Ovary (tissue), 3 donors: ENCODE measurements at regions not wholly inside any gene's neighbourhood (a gene's known extent, or its start where the extent isn't known, plus 50 kb on each side); places are given as distances from the start of the nearest gene placed in this dataset.

Experiments used
- CTCF ChIP-seq, 3 donors: fragments of 450-650 bp in 2 of 3; fragments of 200-600 bp in 1 of 3; IDR thresholded peaks; one replicate each; pipeline versions ENCODE4 v1.5.1 to v1.8.0; 2016 to 2022; ENCODE audit warnings: antibody characterized with exemption in 3 of 3, mild to moderate bottlenecking in 1 of 3
- EP300 ChIP-seq: sonication (generic); formaldehyde crosslinking; IDR thresholded peaks from one replicate; pipeline ENCODE4 v1.6.1; 2017; ENCODE audit warnings: antibody characterized with exemption
- POLR2A ChIP-seq: fragments of 450-650 bp; IDR thresholded peaks from one replicate; pipeline ENCODE4 v1.6.1; 2017; ENCODE audit warnings: antibody characterized with exemption, mild to moderate bottlenecking, moderate library complexity
- donor health status: DM: no; HTN: no; CAD: no.

GRCh38 chr4:179116581-179116980 lies 1674.3 kb upstream of the AGA start:
- TF ChIP-seq CTCF (IDR thresholded peaks at IDR 0.05): no peak
- no peak for TF ChIP-seq POLR2A
- TF ChIP-seq EP300: no peak
